K562 (cell line): ENCODE measurements at regions not wholly inside any gene's neighbourhood (a gene's known extent, or its start where the extent isn't known, plus 50 kb on each side); places are given as distances from the start of the nearest gene placed in this dataset.

Source experiments
- TF ChIP-seq, protein P1 (sequence below): fragments of 200-600 bp; sonication (generic); IDR thresholded peaks from one replicate; pipeline ENCODE4 v1.6.1; 2012; ENCODE audit warnings: mild to moderate bottlenecking, low read depth, low read length, inconsistent platforms

- TF ChIP-seq, protein P1, sequence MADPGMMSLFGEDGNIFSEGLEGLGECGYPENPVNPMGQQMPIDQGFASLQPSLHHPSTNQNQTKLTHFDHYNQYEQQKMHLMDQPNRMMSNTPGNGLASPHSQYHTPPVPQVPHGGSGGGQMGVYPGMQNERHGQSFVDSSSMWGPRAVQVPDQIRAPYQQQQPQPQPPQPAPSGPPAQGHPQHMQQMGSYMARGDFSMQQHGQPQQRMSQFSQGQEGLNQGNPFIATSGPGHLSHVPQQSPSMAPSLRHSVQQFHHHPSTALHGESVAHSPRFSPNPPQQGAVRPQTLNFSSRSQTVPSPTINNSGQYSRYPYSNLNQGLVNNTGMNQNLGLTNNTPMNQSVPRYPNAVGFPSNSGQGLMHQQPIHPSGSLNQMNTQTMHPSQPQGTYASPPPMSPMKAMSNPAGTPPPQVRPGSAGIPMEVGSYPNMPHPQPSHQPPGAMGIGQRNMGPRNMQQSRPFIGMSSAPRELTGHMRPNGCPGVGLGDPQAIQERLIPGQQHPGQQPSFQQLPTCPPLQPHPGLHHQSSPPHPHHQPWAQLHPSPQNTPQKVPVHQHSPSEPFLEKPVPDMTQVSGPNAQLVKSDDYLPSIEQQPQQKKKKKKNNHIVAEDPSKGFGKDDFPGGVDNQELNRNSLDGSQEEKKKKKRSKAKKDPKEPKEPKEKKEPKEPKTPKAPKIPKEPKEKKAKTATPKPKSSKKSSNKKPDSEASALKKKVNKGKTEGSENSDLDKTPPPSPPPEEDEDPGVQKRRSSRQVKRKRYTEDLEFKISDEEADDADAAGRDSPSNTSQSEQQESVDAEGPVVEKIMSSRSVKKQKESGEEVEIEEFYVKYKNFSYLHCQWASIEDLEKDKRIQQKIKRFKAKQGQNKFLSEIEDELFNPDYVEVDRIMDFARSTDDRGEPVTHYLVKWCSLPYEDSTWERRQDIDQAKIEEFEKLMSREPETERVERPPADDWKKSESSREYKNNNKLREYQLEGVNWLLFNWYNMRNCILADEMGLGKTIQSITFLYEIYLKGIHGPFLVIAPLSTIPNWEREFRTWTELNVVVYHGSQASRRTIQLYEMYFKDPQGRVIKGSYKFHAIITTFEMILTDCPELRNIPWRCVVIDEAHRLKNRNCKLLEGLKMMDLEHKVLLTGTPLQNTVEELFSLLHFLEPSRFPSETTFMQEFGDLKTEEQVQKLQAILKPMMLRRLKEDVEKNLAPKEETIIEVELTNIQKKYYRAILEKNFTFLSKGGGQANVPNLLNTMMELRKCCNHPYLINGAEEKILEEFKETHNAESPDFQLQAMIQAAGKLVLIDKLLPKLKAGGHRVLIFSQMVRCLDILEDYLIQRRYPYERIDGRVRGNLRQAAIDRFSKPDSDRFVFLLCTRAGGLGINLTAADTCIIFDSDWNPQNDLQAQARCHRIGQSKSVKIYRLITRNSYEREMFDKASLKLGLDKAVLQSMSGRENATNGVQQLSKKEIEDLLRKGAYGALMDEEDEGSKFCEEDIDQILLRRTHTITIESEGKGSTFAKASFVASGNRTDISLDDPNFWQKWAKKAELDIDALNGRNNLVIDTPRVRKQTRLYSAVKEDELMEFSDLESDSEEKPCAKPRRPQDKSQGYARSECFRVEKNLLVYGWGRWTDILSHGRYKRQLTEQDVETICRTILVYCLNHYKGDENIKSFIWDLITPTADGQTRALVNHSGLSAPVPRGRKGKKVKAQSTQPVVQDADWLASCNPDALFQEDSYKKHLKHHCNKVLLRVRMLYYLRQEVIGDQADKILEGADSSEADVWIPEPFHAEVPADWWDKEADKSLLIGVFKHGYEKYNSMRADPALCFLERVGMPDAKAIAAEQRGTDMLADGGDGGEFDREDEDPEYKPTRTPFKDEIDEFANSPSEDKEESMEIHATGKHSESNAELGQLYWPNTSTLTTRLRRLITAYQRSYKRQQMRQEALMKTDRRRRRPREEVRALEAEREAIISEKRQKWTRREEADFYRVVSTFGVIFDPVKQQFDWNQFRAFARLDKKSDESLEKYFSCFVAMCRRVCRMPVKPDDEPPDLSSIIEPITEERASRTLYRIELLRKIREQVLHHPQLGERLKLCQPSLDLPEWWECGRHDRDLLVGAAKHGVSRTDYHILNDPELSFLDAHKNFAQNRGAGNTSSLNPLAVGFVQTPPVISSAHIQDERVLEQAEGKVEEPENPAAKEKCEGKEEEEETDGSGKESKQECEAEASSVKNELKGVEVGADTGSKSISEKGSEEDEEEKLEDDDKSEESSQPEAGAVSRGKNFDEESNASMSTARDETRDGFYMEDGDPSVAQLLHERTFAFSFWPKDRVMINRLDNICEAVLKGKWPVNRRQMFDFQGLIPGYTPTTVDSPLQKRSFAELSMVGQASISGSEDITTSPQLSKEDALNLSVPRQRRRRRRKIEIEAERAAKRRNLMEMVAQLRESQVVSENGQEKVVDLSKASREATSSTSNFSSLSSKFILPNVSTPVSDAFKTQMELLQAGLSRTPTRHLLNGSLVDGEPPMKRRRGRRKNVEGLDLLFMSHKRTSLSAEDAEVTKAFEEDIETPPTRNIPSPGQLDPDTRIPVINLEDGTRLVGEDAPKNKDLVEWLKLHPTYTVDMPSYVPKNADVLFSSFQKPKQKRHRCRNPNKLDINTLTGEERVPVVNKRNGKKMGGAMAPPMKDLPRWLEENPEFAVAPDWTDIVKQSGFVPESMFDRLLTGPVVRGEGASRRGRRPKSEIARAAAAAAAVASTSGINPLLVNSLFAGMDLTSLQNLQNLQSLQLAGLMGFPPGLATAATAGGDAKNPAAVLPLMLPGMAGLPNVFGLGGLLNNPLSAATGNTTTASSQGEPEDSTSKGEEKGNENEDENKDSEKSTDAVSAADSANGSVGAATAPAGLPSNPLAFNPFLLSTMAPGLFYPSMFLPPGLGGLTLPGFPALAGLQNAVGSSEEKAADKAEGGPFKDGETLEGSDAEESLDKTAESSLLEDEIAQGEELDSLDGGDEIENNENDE, result no peak
Observed at GRCh38 chr6:8231956-8232355, 129.6 kb upstream of the EEF1E1 start (continued).
